NCI-H2029 treated with DMSO at 0.1 percent for 48 hours (cell line): ENCODE measurements at regions not wholly inside any gene's neighbourhood (a gene's known extent, or its start where the extent isn't known, plus 50 kb on each side); places are given as distances from the start of the nearest gene placed in this dataset.
"Not testable (repeated sequence)": the region's sequence is repeated elsewhere in the genome, so short reads cannot be mapped to it uniquely, and the experiment has no call there.

Source experiments
- DNase-seq: peaks from one replicate; lab custom pipeline; 2025; lab: John Stamatoyannopoulos, UW

GRCh38 chr4:167831855-167832254 is 260.5 kb upstream of the ANXA10 start:
- no peak for DNase-seq

DNA sequence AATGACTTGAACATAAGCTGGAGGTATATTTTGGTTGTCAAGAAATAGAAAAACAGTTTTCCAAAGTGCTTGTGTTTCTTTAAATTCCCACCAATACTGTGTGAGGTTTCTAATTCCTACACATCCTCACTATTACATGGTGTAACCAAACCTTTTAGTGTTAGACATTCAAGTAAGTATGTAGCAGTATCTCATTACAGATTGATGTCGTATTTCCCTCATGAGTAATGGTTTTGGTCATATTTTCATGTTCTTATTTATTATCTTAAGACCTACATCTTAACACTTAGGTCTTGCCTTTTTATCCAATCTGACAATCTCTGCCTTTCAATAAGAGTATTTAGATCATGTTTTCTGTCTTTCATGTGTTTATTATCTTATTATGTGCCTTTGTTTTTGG is 253.7 kb upstream of the ANXA10 start:
- no peak for DNase-seq

GRCh38 chr4:167842487-167842886 is 249.8 kb upstream of the ANXA10 start:
- DNase-seq: no peak

- no peak for DNase-seq
Measured at GRCh38 chr4:167854881-167855280, 237.5 kb upstream of the ANXA10 start.

DNA sequence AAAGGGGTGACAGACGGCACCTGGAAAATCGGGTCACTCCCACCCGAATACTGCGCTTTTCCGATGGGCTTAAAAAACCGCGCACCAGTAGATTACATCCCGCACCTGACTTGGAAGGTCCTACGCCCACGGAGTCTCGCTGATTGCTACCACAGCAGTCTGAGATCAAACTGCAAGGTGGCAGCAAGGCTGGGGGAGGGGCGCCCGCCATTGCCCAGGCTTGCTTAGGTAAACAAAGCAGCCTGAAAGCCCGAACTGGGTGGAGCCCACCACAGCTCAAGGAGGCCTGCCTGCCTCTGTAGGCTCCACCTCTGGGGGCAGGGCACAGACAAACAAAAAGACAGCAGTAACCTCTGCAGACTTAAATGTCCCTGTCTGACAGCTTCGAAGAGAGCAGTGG is 234.2 kb upstream of the ANXA10 start:
- not testable (repeated sequence) for DNase-seq

GRCh38 chr4:167867191-167867590 is 225.1 kb upstream of the ANXA10 start:
- DNase-seq: no peak

DNA sequence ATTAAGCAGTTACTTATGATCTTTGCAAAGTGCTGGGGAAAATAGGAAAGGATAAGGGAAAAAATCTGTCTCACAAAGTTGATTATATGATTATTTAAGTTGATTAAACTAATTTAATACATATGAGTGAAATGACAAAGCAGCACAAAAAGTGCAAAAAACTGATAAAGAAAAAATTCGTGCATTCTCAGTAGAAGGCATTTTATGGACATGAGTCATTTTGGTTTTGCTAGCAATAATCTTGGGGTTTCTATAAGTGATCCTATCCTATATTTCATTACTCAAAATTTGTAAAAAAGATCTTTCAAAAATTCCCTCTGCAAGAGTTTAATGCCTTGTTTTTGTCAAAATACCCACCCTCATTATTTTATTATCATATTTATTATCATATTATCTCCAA is 224.2 kb upstream of the ANXA10 start:
- no peak for DNase-seq

DNA sequence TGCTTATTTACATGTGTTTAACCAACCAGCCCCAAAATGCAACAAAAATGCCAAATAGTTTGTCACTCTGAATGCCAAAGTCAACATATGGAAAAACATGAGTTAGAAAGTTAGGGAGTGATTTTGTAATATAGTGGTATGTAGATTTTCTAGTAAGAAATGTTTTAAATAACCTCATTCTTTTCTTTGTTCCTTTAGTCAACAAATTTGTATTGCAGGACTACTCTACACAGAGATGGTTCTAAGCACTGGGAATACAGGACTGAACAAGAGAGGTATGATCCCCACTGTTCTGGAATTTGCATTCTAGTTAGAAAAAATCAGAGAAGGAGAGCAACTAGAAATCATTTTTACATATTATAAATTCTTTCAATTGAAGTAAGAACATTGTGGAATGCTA is 218.8 kb upstream of the ANXA10 start:
- DNase-seq: no peak

DNA sequence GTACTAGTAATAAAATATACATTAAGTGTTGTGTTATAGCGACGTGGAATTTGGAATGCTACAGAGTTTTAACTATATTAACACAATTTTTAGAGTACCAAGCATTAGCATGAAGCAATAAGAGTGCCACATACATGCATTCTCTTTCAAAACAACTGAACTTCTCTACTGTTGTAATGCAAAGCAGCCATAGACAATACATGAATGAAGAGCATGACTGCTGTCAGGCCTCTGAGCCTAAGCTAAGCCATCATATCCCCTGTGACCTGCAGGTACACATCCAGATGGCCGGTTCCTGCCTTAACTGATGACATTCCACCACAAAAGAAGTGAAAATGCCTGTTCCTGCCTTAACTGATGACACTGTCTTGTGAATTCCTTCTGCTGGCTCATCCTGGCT is 216.2 kb upstream of the ANXA10 start:
- not testable (repeated sequence) for DNase-seq

DNA sequence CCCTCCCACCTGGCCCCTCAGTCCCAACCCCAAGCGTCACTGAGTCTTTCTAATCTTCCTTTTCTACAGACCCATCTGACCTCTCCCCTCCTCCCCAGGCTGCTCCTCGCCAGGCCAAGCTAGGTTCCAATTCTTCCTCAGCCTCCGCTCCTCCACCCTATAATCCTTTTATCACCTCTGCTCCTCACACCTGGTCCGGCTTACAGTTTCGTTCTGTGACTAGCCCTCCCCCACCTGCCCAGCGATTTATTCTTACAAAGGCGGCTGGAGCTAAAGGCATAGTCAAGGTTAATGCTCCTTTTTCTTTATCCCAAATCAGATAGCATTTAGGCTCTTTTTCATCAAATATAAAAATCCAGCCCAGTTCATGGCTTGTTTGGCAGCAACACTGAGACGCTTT is 214.5 kb upstream of the ANXA10 start:
- not testable (repeated sequence) for DNase-seq

- DNase-seq: no peak
Measured at GRCh38 chr4:167883266-167883665, 209.1 kb upstream of the ANXA10 start.

GRCh38 chr4:167885071-167885470 is 207.3 kb upstream of the ANXA10 start:
- DNase-seq: no peak

DNA sequence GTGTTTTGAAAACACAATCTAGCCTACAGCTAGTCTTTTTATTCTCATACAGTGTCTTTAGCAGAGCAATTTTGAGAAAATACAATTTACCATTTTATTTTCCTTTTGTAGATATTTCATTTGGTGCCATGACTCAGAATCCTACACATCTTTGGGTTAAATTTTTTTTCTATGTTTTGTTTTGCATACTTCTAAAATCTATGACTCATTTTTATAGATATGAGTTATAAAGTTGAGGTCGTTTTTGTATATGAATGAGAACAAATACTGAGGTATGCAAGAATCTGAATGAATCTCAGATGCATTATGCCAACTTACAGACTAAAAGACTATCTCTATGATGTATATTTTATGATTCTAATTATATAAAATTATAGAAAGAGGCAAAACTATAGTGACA is 206.5 kb upstream of the ANXA10 start:
- no peak for DNase-seq

DNA sequence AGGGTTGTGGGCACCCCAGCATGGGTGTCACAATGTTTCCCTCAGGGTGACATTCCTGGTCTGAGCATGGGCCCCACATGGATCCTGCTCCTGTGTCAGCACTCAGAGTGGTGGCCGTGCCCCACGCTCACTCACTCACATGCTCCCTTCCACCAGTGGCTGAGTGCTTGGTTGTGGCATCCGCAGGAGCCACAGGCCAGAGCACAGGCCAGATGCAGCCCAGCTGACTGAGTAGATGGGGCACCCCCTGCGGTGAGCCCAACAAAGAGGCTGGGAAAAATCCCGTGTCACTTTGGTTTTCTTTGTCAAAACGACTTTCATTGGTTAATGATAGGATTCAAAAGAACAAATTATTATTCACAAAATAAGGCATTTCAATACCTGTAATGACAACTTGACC is 204.6 kb upstream of the ANXA10 start:
- DNase-seq: no peak

DNA sequence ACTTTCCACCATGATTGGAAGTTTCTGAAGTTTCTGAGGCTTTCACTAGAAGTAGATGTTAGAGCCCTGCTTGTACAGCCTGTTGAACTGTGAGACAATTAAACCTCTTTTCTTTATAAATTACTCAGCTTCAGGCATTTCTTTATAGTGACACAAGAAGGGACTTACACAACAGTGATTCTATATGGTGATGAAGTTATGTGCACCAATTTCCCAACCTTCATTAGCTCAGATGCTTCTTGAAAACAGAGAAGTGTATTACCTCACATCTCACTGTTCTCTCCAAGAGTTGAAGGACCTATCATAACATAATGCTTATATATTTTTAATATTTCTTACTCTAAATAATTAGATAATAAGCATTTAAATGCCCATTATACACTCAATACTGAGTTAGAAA is 202.1 kb upstream of the ANXA10 start:
- no peak for DNase-seq

GRCh38 chr4:167893531-167893930 is 198.8 kb upstream of the ANXA10 start:
- DNase-seq: no peak

DNA sequence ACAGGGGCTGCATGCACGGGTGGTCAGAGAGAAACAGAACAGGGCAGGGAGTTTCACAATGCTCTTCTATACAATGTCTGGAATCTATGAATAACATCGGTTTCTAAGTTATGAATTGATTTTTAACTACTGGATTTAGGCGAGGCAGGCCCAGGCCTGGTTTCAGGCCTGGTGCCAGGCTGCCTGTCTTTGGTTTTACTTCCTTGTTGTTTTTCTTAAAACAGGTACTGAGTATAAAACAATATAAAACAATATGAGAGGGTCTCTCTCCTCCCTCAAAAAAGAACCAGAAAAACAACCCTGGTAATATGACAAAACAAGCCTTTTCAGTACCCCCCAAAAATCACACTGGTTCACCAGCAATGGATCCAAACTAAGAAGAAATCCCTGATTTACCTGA is 196.1 kb upstream of the ANXA10 start:
- DNase-seq: not testable (repeated sequence)

DNA sequence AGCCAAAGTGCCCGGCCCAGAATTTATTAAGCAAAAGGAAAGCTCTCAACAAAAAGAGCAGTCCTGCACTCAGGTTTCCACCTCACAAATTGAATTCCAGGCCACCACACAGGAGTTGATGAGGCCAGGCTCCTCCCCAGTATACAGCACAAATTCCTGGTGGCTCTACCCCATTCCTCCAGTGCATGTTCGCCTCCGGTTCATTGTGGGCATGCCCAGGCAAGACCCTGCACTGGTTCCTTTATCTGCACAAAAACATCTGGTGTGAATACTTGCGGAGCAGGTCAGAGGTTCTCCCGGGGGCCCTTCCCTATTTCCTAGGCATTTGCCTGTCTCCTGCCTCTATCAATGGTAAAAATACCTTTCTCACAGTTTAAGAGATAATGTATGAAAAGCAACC is 195.2 kb upstream of the ANXA10 start:
- DNase-seq: no peak

DNA sequence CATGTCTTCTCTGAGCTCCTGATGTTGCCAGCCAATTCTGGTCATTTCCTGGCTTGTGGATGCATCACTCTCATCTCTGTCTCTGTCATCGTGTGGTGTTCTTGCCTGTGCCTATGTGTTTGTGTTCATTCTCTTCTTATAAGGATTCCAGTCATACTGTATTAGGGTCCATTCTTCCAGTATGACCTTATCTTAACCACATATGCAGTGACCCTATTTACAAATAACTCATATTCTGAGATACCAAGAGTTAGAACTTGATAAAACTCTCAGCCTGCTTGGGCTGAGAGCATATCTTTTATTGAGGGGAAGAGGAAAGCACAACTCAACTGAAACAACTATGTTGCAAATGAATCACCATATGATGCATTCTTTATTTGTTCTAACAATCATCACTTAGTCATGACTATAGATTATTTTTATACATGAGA is 189.0 kb upstream of the ANXA10 start:
- DNase-seq: no peak

- no peak for DNase-seq
Measured at GRCh38 chr4:167906851-167907250, 185.5 kb upstream of the ANXA10 start.

- no peak for DNase-seq
Measured at GRCh38 chr4:167908816-167909215, 183.5 kb upstream of the ANXA10 start.

DNA sequence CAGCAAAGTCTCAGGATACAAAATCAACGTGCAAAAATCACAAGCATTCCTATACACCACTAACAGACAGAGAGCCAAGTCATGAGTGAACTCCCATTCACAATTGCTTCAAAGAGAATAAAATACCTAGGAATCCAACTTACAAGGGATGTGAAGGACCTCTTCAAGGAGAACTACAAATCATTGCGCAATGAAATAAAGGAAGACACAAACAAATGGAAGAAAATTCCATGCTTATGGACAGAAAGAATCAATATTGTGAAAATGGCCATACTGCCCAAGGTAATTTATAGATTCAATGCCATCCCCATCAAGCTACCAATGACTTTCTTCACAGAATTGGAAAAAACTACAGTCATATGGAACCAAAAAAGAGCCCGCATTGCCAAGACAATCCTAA is 179.8 kb upstream of the ANXA10 start:
- not testable (repeated sequence) for DNase-seq

DNA sequence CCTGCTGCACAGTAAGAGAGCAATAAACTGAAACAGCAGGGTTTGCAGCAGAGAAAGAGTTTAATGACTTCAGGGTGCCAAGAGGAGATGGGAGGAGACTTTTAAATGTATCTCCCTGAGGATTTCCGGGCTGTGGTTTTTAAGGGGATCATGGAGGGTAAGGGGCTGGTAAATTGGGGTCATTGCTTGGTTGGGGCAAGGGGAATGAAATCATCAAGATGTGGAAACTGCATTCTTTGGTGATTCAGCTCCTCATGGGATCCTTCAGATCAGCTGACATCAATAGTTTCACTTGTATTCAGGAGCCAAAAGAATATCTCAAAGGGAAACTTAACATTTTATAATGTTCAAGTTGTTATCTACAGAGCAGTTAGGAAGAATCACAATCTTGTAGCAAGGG is 174.3 kb upstream of the ANXA10 start:
- no peak for DNase-seq

DNA sequence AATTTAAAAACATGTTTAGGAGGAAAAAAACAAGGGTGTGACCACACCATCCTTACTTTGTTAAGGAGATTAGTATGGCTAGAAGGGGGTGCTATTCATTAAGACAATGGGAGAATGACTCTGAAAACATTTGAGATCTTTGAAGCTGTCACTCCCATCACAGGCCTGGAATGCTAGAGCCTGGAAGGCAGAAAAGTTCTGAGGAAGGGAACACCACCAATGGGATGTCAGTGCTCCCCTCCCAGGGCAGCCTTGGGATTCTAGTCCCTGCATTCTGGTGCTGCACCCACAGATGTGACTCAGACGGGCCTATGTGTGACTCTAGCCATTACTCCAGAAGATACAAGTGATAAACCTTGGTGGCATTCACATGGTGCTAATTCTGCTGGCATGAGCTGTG is 162.2 kb upstream of the ANXA10 start:
- DNase-seq: no peak

- no peak for DNase-seq
Measured at GRCh38 chr4:167934216-167934615, 158.1 kb upstream of the ANXA10 start.
